ENCODE measurements at regions not wholly inside any gene's neighbourhood (a gene's known extent, or its start where the extent isn't known, plus 50 kb on each side); places are given as distances from the start of the nearest gene placed in this dataset.

DNA sequence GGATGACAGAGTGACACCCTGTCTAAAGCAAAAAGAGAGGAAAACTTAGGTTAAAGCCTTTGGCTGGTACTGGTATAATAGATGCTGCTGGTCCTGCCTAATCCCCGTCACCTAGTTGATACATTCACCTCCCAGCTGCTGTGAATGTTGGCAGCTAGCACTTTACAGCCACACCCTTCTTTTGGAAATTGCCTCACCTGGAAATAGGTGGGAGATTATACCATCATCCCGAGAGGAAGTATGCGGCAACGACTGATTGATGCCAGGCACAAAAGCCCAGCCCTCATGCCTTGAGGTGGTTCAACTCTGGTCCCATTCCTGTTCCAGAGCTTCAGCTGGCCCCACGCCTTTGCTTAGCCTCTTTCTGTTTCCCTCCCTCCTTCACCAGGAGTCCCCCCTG, 53.2 kb upstream of the SIAH1 start:
- TF ChIP-seq, protein P1, sequence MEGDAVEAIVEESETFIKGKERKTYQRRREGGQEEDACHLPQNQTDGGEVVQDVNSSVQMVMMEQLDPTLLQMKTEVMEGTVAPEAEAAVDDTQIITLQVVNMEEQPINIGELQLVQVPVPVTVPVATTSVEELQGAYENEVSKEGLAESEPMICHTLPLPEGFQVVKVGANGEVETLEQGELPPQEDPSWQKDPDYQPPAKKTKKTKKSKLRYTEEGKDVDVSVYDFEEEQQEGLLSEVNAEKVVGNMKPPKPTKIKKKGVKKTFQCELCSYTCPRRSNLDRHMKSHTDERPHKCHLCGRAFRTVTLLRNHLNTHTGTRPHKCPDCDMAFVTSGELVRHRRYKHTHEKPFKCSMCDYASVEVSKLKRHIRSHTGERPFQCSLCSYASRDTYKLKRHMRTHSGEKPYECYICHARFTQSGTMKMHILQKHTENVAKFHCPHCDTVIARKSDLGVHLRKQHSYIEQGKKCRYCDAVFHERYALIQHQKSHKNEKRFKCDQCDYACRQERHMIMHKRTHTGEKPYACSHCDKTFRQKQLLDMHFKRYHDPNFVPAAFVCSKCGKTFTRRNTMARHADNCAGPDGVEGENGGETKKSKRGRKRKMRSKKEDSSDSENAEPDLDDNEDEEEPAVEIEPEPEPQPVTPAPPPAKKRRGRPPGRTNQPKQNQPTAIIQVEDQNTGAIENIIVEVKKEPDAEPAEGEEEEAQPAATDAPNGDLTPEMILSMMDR (IDR thresholded peaks at IDR 0.05) = no peak
- no peak for TF ChIP-seq SIN3A (IDR thresholded peaks at IDR 0.05; ENCODE audit: borderline replicate concordance, insufficient read depth, low read depth, low read length)

Measured in Panc1 (cell line).